NCI-H1694 (cell line): ENCODE measurements at regions not wholly inside any gene's neighbourhood (a gene's known extent, or its start where the extent isn't known, plus 50 kb on each side); places are given as distances from the start of the nearest gene placed in this dataset.
"Not testable (repeated sequence)": the region's sequence is repeated elsewhere in the genome, so short reads cannot be mapped to it uniquely, and the experiment has no call there.

Source experiments
- DNase-seq: peaks from one replicate; lab custom pipeline; 2025; lab: John Stamatoyannopoulos, UW

- DNase-seq, result no peak
Observed at GRCh38 chr7:4319280-4319679, 362.8 kb upstream of the FOXK1 start.

DNA sequence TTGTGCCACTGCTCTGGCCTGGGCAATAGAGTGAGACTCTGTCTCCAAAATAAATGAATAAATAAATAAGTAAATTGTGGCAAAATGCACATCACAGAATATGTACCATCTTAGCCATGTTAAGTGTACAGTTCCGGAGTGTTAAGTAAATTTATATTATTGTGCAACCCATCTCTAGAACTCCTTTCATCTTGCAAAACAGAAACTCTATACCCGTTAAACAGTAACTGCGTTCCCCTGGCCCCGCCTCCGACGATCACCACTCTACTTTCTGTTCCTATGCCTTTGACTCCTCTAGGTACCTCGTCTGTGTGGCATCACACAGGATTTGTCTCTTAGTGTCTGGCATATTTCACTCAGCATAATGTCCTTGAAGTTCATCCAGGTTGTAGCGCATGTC, 356.4 kb upstream of the FOXK1 start:
- no peak for DNase-seq

GRCh38 chr7:4331711-4332110, 350.4 kb upstream of the FOXK1 start:
- DNase-seq, result no peak

DNA sequence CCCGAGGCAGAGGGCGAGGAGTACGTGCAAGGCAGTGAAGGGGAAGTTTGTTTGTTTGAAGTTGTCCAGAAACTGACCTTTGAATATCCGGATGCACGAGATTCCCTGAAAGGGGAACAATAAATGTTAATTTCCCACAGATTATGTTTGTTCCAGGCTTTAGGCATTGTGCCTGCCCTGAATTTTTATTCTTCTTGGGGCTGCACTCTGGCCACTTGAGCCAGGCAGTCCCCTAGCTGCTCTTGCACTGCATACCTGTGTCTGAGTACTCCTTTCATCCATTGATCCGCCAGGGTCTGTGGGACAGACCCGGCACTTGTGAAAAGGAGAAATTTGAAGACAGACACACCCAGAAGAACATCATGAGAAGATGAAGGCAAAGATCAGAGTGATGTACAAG, 343.5 kb upstream of the FOXK1 start:
- no peak for DNase-seq

GRCh38 chr7:4343272-4344247, 338.5 kb upstream of the FOXK1 start:
- no peak for DNase-seq

DNA sequence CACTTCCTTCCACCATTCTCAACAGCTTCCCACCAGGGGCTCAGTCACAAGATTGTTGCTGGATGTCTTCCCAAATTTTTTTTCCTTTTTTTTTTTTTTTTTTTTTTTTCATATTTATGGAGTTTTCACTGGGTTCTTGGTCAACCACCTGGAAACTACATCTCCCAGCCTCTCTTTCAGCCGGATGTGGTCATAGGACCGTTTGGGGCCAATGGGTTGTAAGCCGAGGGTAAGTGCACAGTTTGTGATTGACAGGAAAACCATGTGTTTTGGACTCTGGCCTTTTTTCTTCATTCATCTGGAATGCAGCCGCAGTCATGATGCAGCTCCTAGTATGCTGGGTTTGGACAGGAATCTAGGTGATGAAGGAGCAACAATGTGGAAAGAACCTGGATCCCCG, 337.1 kb upstream of the FOXK1 start:
- no peak for DNase-seq

DNA sequence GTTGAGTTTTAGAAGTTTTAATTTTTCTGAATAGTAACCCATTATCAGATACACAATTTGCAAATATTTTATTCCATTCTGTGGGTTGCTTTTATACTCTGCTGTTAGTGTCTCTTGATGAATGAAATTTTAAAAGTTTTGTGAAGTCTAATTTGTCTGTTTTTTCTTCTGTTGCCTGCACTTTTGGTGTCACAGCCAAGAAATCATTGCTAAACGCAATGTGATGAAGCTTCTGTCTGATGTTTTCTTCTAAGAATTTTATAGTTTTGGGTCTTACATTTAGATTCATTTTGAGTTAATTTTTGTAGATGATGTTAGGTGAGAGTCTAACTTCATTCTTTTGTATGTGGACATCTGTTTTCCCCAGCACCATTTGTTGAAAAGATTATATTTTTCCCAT, 330.0 kb upstream of the FOXK1 start:
- DNase-seq, result no peak

DNA sequence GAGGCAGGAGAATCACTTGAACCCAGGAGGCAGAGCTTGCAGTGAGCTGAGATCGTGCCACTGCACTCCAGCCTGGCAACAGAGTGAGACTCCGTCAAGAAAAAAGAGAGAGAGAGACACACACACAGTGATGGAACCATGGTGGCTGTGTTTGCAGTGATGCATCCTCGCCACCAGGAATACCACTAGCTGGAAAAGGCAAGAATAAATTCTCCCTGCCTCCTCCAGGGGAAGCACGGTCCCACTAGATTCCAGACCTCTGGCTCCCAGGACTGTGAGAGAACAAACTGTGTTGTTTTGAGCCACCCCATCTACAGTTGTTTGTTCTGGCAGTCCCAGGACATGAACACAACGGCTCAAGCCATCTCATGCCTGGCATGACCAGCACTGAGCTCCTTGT, 320.3 kb upstream of the FOXK1 start:
- no peak for DNase-seq

GRCh38 chr7:4383584-4383983, 298.5 kb upstream of the FOXK1 start:
- no peak for DNase-seq

GRCh38 chr7:4386190-4386589, 295.9 kb upstream of the FOXK1 start:
- no peak for DNase-seq

DNA sequence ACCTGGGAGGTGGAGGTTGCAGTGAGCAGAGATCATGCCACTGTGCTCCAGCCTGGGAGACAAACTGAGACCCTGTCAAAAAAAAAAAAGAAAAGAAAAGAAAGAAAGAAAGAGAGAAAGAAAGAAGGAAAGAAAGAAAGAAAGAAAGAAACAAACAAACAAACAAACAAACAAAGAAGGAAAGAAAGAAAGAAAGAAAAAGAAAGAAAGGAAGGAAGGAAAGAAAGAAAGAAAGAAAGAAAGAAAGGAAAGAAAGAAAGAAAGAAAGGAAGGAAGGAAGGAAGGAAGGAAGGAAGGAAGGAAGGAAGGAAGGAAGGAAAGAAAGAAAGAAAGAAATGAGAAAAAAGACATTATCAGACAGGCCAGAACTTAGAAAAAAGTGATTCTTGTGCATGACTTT, 291.0 kb upstream of the FOXK1 start:
- DNase-seq, result not testable (repeated sequence)

- DNase-seq, result no peak
Observed at GRCh38 chr7:4394736-4395135, 287.4 kb upstream of the FOXK1 start.

- no peak for DNase-seq
Observed at GRCh38 chr7:4399121-4399520, 283.0 kb upstream of the FOXK1 start.

DNA sequence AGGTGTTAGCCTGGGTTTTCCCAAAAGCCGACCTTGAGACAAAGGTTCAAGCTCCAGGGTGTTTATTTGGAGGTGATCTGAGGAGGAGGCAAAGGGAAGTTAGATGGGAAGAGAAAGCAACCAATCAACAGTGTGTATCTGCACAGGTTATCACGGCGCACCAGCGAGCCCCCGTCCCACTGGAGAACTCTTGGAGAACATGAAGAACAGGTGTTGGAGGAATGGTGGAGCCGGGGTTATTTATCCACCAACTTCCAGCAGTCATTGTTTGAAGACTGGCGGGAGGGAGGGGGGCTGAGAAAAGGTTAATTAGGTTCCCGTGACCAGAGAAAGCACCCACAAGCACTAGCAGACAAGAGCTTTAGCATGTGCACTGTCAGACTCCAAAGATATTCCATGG, 282.5 kb upstream of the FOXK1 start:
- no peak for DNase-seq

GRCh38 chr7:4406288-4407058, 275.6 kb upstream of the FOXK1 start:
- DNase-seq, result no peak

GRCh38 chr7:4409946-4410345, 272.1 kb upstream of the FOXK1 start:
- no peak for DNase-seq

DNA sequence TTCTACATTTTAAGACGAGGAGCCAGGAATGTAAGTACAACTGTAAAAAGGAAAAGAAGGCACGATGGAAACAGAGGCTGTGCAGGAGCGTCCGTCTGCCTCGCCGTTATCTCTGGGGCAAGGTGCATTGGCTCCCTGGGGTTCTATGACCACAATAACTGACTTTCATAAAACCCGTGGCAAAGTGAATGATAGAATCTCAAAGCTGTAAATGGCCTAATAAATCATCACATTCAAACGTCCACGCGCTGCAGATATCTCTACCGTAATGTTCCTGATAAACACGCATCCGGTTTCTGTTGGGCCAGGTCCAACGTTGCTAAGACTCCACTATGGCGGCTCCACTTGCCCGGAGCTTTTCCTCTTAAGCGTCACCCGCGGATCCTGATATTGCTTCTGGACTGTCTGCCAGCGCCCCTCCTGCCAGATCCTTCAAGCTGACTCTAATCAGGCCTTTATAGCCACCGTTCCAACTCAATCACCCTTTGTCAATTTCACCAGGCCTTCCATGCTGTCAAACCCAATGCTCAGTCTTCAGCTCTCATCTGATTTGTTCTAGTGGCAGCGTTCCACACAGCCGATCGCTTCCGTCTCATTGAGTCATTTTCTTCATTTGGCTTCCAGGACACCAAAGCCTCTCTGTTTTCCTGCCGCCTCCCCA, 265.6 kb upstream of the FOXK1 start:
- peak; percentile 2 for DNase-seq

DNA sequence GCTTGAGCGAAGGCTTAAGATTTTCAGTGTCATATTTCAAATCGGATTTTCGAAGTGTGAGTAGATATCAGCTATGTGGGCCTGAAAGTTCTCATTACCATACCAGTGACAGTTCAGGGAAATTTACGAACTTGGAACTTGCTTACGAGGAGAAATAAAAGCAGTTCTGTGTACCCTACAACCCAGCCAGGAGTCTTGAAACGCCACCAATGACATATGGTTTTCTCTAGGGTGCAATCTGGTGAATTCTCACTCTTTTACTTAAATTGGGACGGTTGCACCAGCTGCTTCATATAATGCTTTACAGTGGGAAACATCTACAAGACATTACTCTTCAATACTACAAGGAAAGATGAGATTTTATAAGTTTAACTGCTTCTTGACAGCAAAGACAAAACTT, 253.6 kb upstream of the FOXK1 start:
- no peak for DNase-seq

- no peak for DNase-seq
Observed at GRCh38 chr7:4430227-4430626, 251.9 kb upstream of the FOXK1 start.

- no peak for DNase-seq
Observed at GRCh38 chr7:4434306-4434705, 247.8 kb upstream of the FOXK1 start.

DNA sequence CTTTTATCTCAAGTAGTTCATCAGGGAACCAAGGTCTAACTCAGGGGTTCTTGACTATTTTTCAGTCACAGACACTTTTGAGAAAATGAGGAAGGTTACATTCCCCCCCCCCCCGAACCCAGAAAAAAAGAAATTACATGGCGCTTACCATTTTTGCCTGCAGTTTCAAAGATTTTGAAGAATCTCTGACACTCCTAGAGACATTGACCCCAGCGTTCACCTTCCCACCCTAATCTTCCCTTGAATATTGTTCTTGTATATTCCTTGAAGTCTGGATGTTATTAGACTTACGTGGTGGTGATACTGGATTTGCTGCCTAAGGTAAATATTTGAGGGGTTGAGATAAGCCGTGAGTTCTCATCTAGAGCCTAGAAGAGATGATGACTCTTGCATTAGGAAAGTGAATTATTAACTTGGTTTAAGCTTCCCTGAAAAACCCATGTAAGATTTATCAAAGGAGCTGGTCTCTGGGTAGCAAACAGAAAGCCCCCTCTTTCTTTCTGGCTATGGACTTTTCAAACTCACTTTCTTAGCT, 245.7 kb upstream of the FOXK1 start:
- DNase-seq, result no peak

GRCh38 chr7:4436936-4437335, 245.2 kb upstream of the FOXK1 start:
- DNase-seq, result no peak
